ENCODE measurements at regions not wholly inside any gene's neighbourhood (a gene's known extent, or its start where the extent isn't known, plus 50 kb on each side); places are given as distances from the start of the nearest gene placed in this dataset.
"Not testable (repeated sequence)": the region's sequence is repeated elsewhere in the genome, so short reads cannot be mapped to it uniquely, and the experiment has no call there.

DNA sequence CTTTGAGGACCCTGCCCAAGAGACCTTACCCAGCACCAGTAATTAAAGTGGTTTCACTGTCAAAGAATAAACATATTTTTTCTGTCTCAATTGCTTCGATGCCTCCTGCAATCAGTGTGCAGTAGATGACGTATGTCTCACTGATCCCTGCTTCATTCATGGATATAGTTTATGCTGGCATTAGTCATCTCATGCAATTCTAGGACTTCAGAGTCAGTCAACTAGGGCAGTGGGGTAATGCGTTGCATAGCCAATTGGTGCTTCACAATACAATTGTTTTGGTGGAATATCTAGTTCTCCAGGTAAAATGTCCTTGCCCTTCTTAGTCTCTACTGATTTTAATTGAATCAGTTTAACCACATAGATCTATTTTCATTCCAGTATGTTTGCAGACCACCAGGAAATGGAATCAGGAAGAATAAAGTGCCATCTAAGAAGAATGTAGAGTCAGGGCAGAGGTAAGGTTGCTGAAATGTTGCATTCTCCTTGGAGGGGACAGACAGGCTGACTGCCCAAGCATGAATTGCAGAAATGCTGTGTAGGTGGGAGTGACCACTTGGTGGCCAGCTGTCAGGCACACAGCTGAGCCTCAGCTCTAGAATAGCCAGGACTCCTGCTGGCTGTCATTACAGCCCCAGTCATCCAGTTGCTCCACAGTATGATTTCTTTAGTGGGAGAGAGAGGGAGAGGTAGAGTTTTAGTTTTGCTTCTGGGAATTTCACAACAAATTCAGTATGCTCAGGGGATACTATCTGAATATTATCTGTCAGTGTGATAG lies 73.5 kb upstream of the MEGF10 start:
- DNase-seq = no peak

DNA sequence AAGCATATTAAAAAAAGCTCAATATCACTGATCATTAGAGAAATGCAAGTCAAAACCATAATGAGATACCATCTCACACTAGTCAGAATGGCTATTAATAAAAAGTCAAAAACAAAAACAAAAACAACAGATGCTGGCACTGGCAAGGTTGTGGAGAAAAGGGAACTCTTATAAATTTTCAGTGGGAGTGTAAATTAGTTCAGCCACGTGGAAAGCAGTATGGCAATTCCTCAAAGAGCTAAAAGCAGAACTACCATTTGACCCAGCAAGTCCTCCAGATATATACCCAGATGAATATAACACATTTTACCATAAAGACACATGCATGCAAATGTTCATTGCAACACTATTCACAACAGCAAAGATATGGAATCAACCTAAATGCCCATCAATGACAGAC lies 68.7 kb upstream of the MEGF10 start:
- DNase-seq = peak; percentile 39

DNA sequence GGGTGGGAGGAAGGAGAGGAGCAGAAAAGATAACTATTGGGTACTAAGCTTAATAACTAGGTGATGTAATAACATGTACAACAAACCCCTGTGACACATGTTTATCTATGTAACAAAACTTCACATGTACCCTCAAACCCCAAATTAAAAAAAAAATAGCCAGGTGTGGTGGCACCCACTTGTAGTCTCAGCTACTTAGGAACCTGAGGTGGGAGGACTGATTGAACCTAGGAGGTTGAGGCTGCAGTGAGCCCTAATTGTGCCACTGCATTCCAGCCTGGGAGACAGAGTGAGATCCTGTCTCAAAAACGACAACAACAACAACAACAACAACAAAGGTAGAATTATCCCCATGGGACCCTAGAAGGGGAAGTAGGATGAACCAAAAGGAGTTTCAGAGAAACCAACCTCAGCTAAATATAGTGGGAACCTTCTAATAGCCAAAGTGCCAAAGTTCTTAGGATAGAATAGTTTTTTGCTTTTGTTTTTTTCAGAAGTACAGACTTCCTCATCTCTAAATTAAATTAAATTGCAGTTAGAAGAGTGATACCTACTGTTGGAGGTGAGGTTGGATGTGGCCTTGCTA lies 67.9 kb upstream of the MEGF10 start:
- not testable (repeated sequence) for DNase-seq

DNA sequence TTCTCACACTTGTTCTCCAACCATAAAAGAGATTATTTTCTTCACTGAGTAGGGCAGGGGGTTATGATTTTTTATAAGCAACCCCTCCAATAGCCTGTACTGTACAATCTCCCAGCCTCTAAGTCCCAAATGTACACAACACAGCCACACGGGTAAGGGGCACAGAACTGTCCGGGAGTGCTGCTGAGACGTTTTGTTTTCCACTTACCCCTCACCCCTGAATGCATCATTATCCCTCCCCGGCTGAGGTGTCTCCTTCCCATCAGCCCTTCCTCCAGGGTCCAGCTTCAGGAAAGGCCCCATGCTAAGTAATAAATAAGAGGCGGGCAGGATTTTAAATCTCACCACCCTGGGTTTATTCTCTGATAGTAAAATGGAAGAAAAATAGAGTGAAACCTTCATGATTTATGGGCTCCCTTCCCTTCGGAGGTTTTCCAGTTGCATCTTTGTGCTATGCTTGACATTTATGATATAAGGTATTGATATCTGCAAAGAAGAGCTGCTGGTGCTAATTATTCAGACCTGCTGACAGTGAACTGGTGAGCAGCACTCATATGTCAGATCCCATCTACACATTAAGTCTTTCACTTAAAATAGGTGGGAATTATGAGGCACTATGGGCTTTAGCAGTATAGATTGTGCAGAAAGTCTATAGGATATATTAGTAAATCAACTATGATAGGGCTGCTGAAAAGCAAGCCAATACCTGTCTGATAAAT lies 67.2 kb upstream of the MEGF10 start:
- DNase-seq = no peak

DNA sequence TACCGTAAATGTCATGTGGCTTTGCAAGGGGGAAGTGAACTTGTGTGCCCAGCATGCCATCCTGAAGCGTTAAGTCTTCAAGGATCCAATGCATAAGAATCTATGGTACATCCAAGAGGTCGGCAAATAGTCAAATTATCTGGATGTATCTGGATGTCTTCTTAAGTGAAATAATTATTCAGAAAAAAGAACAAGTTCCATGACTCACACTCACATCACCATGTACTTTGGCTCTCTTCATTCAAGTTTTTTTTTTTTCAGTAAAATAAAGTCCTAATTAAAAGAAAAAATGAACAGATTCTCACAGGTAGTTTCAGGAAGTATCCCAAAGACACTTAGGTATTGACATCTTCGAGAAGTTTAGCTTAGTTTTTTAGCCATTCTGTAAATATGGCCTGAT lies 62.7 kb upstream of the MEGF10 start:
- DNase-seq = no peak

DNA sequence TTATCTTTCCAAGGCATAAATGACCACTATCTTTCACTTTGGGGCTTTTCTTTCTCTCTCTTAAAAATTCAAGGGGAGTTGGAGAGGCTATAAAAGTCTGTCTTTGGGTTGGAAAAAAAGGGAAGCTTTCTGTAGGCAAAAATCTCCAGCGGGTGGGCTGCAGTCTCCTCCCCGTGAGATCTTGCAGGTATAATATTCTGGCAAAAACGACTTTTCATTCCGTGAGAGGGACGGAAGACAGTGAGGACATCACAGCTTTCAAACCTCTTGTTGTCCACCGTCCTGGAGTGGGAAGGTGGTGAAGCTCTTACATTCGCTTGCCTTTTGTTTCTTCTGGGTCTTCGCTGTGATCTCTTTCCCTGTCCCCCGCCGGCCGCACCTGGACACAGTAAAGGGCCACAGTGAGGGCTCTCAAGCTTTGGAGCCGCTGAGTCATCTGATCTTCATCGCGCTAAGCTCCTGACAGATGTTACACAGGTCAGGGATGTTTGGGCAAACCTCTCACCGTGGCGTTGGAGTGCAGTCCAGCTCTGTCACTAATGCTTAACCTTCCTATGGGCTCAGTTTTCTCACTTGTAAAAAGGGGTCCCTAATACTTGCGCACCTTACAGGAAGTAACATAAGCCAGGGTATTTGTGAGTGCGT lies 61.9 kb upstream of the MEGF10 start:
- DNase-seq = no peak

DNA sequence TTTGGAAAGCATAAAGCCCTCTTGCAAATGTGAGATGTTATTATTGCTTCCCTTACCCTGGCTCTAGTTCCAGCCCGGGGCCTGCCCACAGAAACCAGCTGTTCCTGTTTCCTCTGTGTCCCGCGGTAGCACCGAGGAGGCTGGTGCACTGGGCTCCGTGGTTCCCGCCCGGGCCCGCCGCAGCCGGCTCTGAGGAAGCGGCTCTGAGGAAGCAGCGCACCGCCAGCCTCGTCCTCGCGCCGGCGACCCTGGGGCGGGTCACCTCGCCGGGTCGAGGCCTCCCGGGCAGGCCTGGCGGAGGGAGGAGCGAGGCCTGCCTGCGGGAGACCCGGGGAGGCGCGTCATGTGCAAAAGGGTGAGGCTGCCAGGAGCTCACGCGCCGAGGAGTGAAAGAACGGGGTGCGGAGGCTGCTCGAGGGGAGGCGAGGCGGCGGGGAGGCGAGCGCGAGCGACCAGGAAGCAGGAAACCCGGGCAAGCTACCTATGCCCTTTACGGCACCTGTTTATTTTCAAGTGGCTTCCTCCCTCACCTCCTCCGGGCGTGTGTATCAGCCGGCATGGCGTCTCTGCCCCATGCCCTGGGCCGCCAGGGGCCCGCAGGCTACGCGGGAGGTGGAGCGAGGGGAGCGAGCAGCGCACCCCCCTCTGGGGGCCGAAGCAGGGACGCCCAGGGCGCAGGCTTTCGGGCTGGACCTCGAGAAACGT lies 61.3 kb upstream of the MEGF10 start:
- peak; percentile 77 for DNase-seq

DNA sequence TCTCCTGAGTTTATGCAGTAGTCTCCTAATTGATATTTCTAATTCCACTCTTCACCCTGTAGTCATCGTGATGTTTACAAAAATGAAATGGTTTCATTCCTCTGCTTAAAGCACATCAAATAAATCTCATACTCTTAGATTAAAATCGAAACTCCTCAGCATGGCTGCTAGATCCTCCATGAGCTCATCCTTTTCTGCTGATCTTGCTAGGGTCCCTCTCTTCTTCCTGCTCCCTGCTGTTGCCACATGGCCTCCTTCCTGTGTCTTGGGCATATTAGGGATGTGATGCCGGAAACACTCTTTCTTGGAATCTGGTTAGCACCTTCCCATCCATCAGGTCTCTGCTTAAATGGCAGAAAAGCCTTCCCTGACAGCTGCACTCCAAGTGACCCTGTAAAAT lies 59.5 kb upstream of the MEGF10 start:
- DNase-seq = no peak

DNA sequence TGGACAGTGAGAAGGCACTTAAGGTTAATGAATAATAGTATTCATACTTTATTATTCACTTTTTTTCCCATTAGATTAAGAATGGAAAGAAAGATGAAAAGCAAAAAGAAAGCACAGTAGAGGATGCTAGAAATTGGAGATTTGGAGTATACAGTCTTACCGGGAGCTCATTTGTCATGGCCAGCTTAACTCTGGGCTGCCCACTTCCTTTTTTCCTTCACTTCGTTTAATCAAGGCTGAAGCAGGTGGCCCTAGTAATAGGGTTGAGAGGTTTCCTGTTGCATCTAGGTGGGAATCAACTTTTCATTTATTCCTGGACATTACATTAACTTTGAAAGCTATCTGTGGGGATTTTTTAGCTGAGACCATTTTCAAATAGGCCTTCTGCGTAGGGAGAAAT lies 57.0 kb upstream of the MEGF10 start:
- DNase-seq = no peak

DNA sequence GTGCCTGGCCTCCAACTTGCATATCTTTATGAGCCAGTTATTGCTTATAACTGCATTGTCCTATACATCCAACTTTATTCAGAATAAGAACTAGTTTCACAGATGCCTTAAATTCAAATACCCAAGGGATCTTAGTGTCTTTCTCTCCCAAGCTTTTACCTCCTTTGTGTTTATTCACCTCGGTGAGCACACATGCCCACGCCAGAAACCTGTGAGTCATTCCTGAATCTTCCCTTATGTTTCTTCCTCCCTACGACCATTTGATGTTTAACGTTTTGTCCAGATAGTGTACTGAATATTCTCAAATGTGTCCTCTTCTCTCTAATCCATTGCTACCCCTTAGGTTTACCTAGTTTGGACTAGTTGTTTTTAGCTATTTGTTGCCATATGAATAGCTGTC lies 55.5 kb upstream of the MEGF10 start:
- no peak for DNase-seq

DNA sequence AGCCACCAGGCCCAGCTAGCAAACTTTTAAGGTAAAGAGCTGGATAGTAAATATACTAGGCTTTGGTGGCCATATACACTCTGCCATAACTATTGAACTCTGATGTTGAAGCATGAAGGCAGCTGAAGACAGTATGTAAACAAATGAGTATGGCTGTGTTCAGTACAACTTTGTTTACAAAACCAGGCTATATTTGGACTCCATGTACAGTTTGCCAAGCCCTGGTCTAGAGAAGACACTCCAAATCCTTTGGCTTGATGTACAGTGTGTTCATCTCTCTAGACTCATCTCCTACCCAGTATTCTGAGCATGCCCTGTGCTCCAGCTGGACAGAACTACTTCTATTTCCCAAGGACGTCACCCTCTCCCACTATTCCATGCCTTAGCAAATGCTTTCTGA lies 54.3 kb upstream of the MEGF10 start:
- no peak for DNase-seq

Measured in suppressor macrophage treated with lipopolysaccharide for 4 hours (primary cell).